H1 (cell line): ENCODE measurements at regions not wholly inside any gene's neighbourhood (a gene's known extent, or its start where the extent isn't known, plus 50 kb on each side); places are given as distances from the start of the nearest gene placed in this dataset.

Experiments used
- CTCF ChIA-PET: fragments of 300-600 bp; sonication (Branson Sonifier 250); formaldehyde crosslinking; loops from one replicate; lab custom pipeline; 2021; ENCODE audit not compliant: partially characterized antibody; lab: Charles Lee
- POLR2A ChIA-PET: fragments of 300-600 bp; sonication (Branson Sonifier 250); formaldehyde crosslinking; loops from one replicate; lab custom pipeline; 2021; ENCODE audit warnings: inconsistent platforms; ENCODE audit not compliant: partially characterized antibody; lab: Charles Lee
- DNase-seq, 2 experiments: peaks; one replicate each; pipeline versions ENCODE4 v3.0.0 to v3.0.0-alpha.2; 2010 to 2022; ENCODE audit warnings: low spot score in 2 of 2, low read depth in 1 of 2, mixed read lengths in 1 of 2
- FAIRE-seq: peaks from 2 replicates; lab custom pipeline; 2011; peaks lifted over from hg19 to GRCh38; lab: Jason Lieb, UNC
- H2AFZ ChIP-seq: 2 replicates; pipeline ENCODE4 v1.8.1; 2012; ENCODE audit warnings: low read length, inconsistent platforms
- H2AK5ac ChIP-seq: 2 replicates; pipeline ENCODE4 v1.6.1; 2013; ENCODE audit warnings: low read depth, low read length
- H2BK120ac ChIP-seq: replicated peaks from 2 replicates; pipeline ENCODE3; 2013; ENCODE audit warnings: low read depth, low read length, inconsistent platforms
- H2BK12ac ChIP-seq: 2 replicates; pipeline ENCODE4 v1.6.1; 2013; ENCODE audit warnings: low read depth, low read length
- H2BK15ac ChIP-seq: 2 replicates; pipeline ENCODE4 v1.6.1; 2013; ENCODE audit warnings: low read length
- H2BK20ac ChIP-seq: 2 replicates; pipeline ENCODE4 v1.6.1; 2013; ENCODE audit warnings: low read length
- H2BK5ac ChIP-seq: 2 replicates; pipeline ENCODE4 v1.6.1; 2013; ENCODE audit warnings: low read depth, low read length
- H3K14ac ChIP-seq: 2 replicates; pipeline ENCODE4 v1.6.1; 2013; ENCODE audit warnings: inconsistent platforms; ENCODE audit not compliant: insufficient read length
- H3K18ac ChIP-seq: 2 replicates; pipeline ENCODE4 v1.6.1; 2013; ENCODE audit warnings: low read length; ENCODE audit errors: extremely low read depth
- H3K23ac ChIP-seq: 2 replicates; pipeline ENCODE4 v1.6.1; 2013; ENCODE audit warnings: inconsistent platforms; ENCODE audit not compliant: insufficient read length
- H3K23me2 ChIP-seq: 2 replicates; pipeline ENCODE4 v1.6.1; 2013; ENCODE audit warnings: low read depth, low read length
- H3K27ac ChIP-seq: 2 replicates; pipeline ENCODE4 v1.6.1; 2011; ENCODE audit warnings: low read depth, low read length, inconsistent platforms
- H3K27me3 ChIP-seq, 4 experiments: replicated peaks in 1 of 4; 1 replicate in 1 of 4; 2 replicates in 3 of 4; pipeline versions ENCODE4 v1.6.1 to v1.8.1; 2011 to 2013; ENCODE audit warnings: low read length in 3 of 4, mild to moderate bottlenecking in 3 of 4, inconsistent platforms in 2 of 4, mixed read lengths in 2 of 4, moderate library complexity in 1 of 4; ENCODE audit not compliant: control insufficient read depth in 3 of 4, insufficient read depth in 3 of 4; ENCODE audit errors: extremely low read depth in 1 of 4
- H3K36me3 ChIP-seq, 4 experiments: 2 replicates each; pipeline versions ENCODE4 v1.6.1 to v1.8.1; 2011 to 2013; ENCODE audit warnings: mild to moderate bottlenecking in 4 of 4, low read length in 3 of 4, moderate library complexity in 2 of 4, control low read depth in 1 of 4, inconsistent platforms in 1 of 4; ENCODE audit not compliant: insufficient read depth in 4 of 4, control insufficient read depth in 2 of 4
- H3K4ac ChIP-seq: replicated peaks from 2 replicates; pipeline ENCODE3; 2013; ENCODE audit warnings: low read length, low read depth, mixed read lengths, inconsistent platforms; ENCODE audit not compliant: insufficient read length
- H3K4me1 ChIP-seq, 4 experiments: replicated peaks in 1 of 4; 1 replicate in 1 of 4; 2 replicates in 3 of 4; pipeline versions ENCODE4 v1.6.1 to v1.8.1; 2011 to 2013; ENCODE audit warnings: low read length in 3 of 4, inconsistent platforms in 2 of 4, mixed read lengths in 1 of 4; ENCODE audit not compliant: insufficient read depth in 4 of 4, control insufficient read depth in 3 of 4
- H3K4me2 ChIP-seq, 2 experiments: 2 replicates each; pipeline versions ENCODE4 v1.6.1 to v1.8.1; 2011 to 2013; ENCODE audit warnings: low read depth in 2 of 2, low read length in 2 of 2, control low read depth in 1 of 2, inconsistent platforms in 1 of 2, mild to moderate bottlenecking in 1 of 2; ENCODE audit not compliant: insufficient read depth in 1 of 2
- H3K4me3 ChIP-seq, 4 experiments: fragments of 200-600, 300-600 bp in 1 of 4; sonication (generic), shearing (Covaris generic), sonication (Bioruptor Twin) in 1 of 4; 2 replicates each; pipeline versions ENCODE4 v1.5.1 to v1.8.1; 2011 to 2016; ENCODE audit warnings: low read length in 4 of 4, low read depth in 3 of 4, control low read depth in 2 of 4, inconsistent platforms in 2 of 4, mild to moderate bottlenecking in 2 of 4, mixed read lengths in 1 of 4, moderate library complexity in 1 of 4; ENCODE audit not compliant: insufficient read depth in 2 of 4; ENCODE audit errors: extremely low read depth in 1 of 4
- H3K56ac ChIP-seq: replicated peaks from 2 replicates; pipeline ENCODE3; 2013; ENCODE audit warnings: low read depth, mild to moderate bottlenecking, mixed read lengths, low read length, inconsistent platforms; ENCODE audit not compliant: insufficient read length
- H3K79me1 ChIP-seq: 2 replicates; pipeline ENCODE4 v1.6.1; 2013; ENCODE audit warnings: low read depth, low read length, control low read depth
- H3K79me2 ChIP-seq, 2 experiments: 2 replicates each; pipeline versions ENCODE4 v1.6.1 to v1.8.1; 2012 to 2013; ENCODE audit warnings: low read length in 2 of 2, mild to moderate bottlenecking in 2 of 2, inconsistent platforms in 1 of 2; ENCODE audit not compliant: insufficient read depth in 2 of 2, control insufficient read depth in 1 of 2
- H3K9ac ChIP-seq, 4 experiments: replicated peaks in 1 of 4; 1 replicate in 1 of 4; 2 replicates in 3 of 4; pipeline versions ENCODE4 v1.6.1 to v1.8.1; 2011 to 2013; ENCODE audit warnings: low read depth in 3 of 4, low read length in 3 of 4, control low read depth in 2 of 4, mild to moderate bottlenecking in 2 of 4, moderate library complexity in 2 of 4, inconsistent platforms in 1 of 4; ENCODE audit errors: extremely low read depth in 1 of 4
- H3K9me3 ChIP-seq, 2 experiments: 2 replicates each; pipeline versions ENCODE4 v1.6.1 to v1.8.1; 2012 to 2013; ENCODE audit warnings: mild to moderate bottlenecking in 2 of 2, moderate library complexity in 2 of 2, control low read depth in 1 of 2, inconsistent platforms in 1 of 2, low read depth in 1 of 2, low read length in 1 of 2, mixed read lengths in 1 of 2; ENCODE audit not compliant: insufficient read depth in 2 of 2
- H4K20me1 ChIP-seq, 2 experiments: replicated peaks in 1 of 2; 2 replicates each; pipeline versions ENCODE3 to v1.8.1; 2011 to 2013; ENCODE audit warnings: inconsistent platforms in 2 of 2, low read length in 2 of 2, mild to moderate bottlenecking in 1 of 2; ENCODE audit not compliant: insufficient read depth in 2 of 2, control insufficient read depth in 1 of 2
- H4K5ac ChIP-seq: 2 replicates; pipeline ENCODE4 v1.6.1; 2013; ENCODE audit warnings: low read length, low read depth, mixed read lengths, inconsistent platforms; ENCODE audit not compliant: insufficient read length
- H4K8ac ChIP-seq: 2 replicates; pipeline ENCODE4 v1.8.0; 2013; ENCODE audit warnings: mild to moderate bottlenecking, moderate library complexity, low read length, inconsistent platforms; ENCODE audit not compliant: insufficient read depth; ENCODE audit errors: extremely low read depth
- H4K91ac ChIP-seq: replicated peaks from 2 replicates; pipeline ENCODE3; 2013; ENCODE audit warnings: low read length, mixed read lengths, inconsistent platforms; ENCODE audit not compliant: insufficient read length
- CTBP2 ChIP-seq: IDR thresholded peaks from 2 replicates; pipeline ENCODE4 v1.7.0; 2011; ENCODE audit warnings: borderline replicate concordance, mild to moderate bottlenecking, moderate library complexity, mixed read lengths, low read length; ENCODE audit not compliant: insufficient read depth, insufficient read length
- GTF2F1 ChIP-seq: IDR thresholded peaks from 2 replicates; pipeline ENCODE4 v1.6.1; 2012; ENCODE audit warnings: low read depth, low read length, improper control_type of control experiment, borderline replicate concordance
- KDM1A ChIP-seq: fragments of 200-600, 300-600 bp; sonication (generic); IDR thresholded peaks from 2 replicates; pipeline ENCODE4 v1.7.1; 2016; ENCODE audit warnings: mild to moderate bottlenecking, low read length, borderline replicate concordance
- POLR2AphosphoS5 ChIP-seq: IDR thresholded peaks from 2 replicates; pipeline ENCODE4 v1.6.1; 2011; ENCODE audit warnings: low read depth, low read length
- SIX5 ChIP-seq: IDR thresholded peaks from 2 replicates; pipeline ENCODE4 v1.6.1; 2011; ENCODE audit warnings: mild to moderate bottlenecking, low read depth, low read length
- WGBS, 2 experiments: shearing (Covaris generic) in 1 of 2; methylation state at CpG; one replicate each; pipeline versions ENCODE4 v1.1.6 to v1.1.7; 2013 to 2015; ENCODE audit warnings: low lambda C conversion rate in 2 of 2, mixed read lengths in 2 of 2, inconsistent platforms in 1 of 2, low coverage in 1 of 2, missing lambda C conversion rate in 1 of 2; ENCODE audit not compliant: insufficient replicate concordance in 2 of 2, insufficient coverage in 1 of 2, insufficient read length in 1 of 2; ENCODE audit errors: extremely low coverage in 1 of 2, missing lambda C conversion rate in 1 of 2; 5-methylcytosine and 5-hydroxymethylcytosine counted together

DNA sequence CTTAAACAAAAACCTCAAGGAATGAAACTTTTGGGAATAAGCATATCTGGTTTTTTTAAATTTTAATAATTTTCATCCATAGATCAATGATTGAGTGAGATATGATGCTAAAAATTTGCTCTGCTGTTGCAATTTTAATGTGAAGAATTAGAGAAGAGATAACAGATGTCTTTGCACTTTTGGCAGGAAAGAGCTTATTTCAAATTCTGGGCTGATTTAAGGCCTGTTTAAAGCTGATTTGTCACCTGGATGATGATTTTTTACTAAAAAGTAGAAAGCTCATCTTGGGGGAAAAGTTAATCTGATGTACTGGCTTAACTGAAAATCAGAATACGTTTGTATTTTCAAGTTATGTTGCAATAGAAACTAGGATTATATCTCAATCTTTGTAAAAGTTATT is 268.9 kb upstream of the NOVA1 start:
- Histone ChIP-seq H3K9me3 (no peaks in the 10 kb centered on the region), H4K91ac (no peak overlapping the region), H2AFZ (no peak overlapping the region), H3K4me2 (no peak overlapping the region), H4K5ac (no peak overlapping the region), H3K79me1 (no peaks in the 10 kb centered on the region), H2BK5ac (no peak overlapping the region), H2BK120ac (no peak overlapping the region), H3K4ac (no peak overlapping the region), H2BK15ac (no peak overlapping the region), H4K8ac (no peak overlapping the region), H3K18ac (no peak overlapping the region), H3K56ac (no peak overlapping the region), H3K23me2 (no peaks in the 10 kb centered on the region), H3K4me1 (peaks cover 0 to 5% (median 2%) of the 10 kb centered on the region in 4 experiments; a peak in 3 of 7 replicates), H3K23ac (no peak overlapping the region), H4K20me1 (no peaks in the 10 kb centered on the region), H2AK5ac (no peak overlapping the region), H3K9ac (no peak overlapping the region), H3K27ac (no peak overlapping the region), H3K79me2 (no peaks in the 10 kb centered on the region), H3K27me3 (no peaks in the 10 kb centered on the region), H2BK20ac (no peak overlapping the region), H2BK12ac (no peak overlapping the region), H3K36me3 (no peaks in the 10 kb centered on the region), H3K4me3 (no peak overlapping the region), H3K14ac (no peak overlapping the region)
- WGBS, 2 experiments, result 73% methylated on average over 1 of the region's 1 CpG; no CpG with 5 or more reads in 1 of the 2 experiments
- ChIA-PET POLR2A (no interaction called here), CTCF (interaction anchor here (0.9 kb wide), 1 partner anchor 9 kb away, joined by 5 read pairs; no protein-coding TSS in a partner anchor)
- FAIRE-seq (no peak), DNase-seq (no peak)
- TF ChIP-seq GTF2F1, result no peak
- TF ChIP-seq POLR2AphosphoS5, result no peak
- no peak for TF ChIP-seq CTBP2
- no peak for TF ChIP-seq SIX5
- no peak for TF ChIP-seq KDM1A
